Heart right ventricle (tissue), 16 donors: ENCODE measurements at regions not wholly inside any gene's neighbourhood (a gene's known extent, or its start where the extent isn't known, plus 50 kb on each side); places are given as distances from the start of the nearest gene placed in this dataset.

Experiments
- ATAC-seq, 8 donors: fragments of 200-7000 bp; cut with Tn5 transposase; one replicate each; pipeline ENCODE4 v1.9.1; 2020; ENCODE audit warnings: mild to moderate bottlenecking in 8 of 8, moderate library complexity in 8 of 8, moderate number of reproducible peaks in 1 of 8
- DNase-seq, 2 donors: peaks; one replicate each; pipeline ENCODE4 v3.0.0-alpha.2; 2020
- H3K27ac ChIP-seq, 10 donors: fragments of 200-600 bp; sonication (generic) in 2 of 10; one replicate each; pipeline versions ENCODE4 v1.5.0 to v1.8.0; 2020 to 2022; ENCODE audit warnings: mild to moderate bottlenecking in 3 of 10
- H3K27me3 ChIP-seq, 7 donors: fragments of 200-600 bp; one replicate each; pipeline ENCODE4 v1.8.0; 2021 to 2022; ENCODE audit warnings: mild to moderate bottlenecking in 2 of 7
- H3K36me3 ChIP-seq, 9 donors: fragments of 200-600 bp; sonication (generic) in 1 of 9; one replicate each; pipeline versions ENCODE4 v1.5.0 to v1.8.0; 2020 to 2022; ENCODE audit warnings: mild to moderate bottlenecking in 2 of 9
- H3K4me1 ChIP-seq, 9 donors: fragments of 200-600 bp; sonication (generic) in 1 of 9; one replicate each; pipeline versions ENCODE4 v1.5.0 to v1.8.0; 2020 to 2022; ENCODE audit warnings: mild to moderate bottlenecking in 4 of 9
- H3K4me3 ChIP-seq, 10 donors: fragments of 200-600 bp; sonication (generic) in 2 of 10; one replicate each; pipeline versions ENCODE4 v1.5.0 to v1.8.0; 2020 to 2022; ENCODE audit warnings: mild to moderate bottlenecking in 7 of 10, moderate library complexity in 2 of 10
- H3K9me3 ChIP-seq, 11 donors: fragments of 200-600 bp in 10 of 11; sonication (generic) in 2 of 11; one replicate each; pipeline versions ENCODE4 v1.5.0 to v1.8.0; 2013 to 2022; ENCODE audit warnings: mild to moderate bottlenecking in 2 of 11, control low read depth in 1 of 11, moderate library complexity in 1 of 11
- WGBS, 2 donors: extraction: QIAGEN DNeasy Blood & Tissue Kit; methylation state at CpG; one replicate each; pipeline ENCODE4 v1.1.7; 2013; ENCODE audit warnings: inconsistent platforms in 1 of 2; 5-methylcytosine and 5-hydroxymethylcytosine counted together
- intact Hi-C, 10 donors: fragments of 100-400 bp; cut with DNase I; formaldehyde crosslinking; loops; one replicate each; pipeline versions ENCODE4 v1.11.1 to v1.14.2; 2022
- TF ChIP-seq, protein P1 (sequence below), 9 donors: fragments of 200-600 bp; sonication (generic) in 2 of 9; IDR thresholded peaks; one replicate each; pipeline versions ENCODE4 v1.5.0 to v1.8.0; 2021 to 2022; ENCODE audit warnings: antibody characterized with exemption in 9 of 9, mild to moderate bottlenecking in 5 of 9, moderate library complexity in 1 of 9
- donor health status: Arrhythmogenic right ventricular cardiomyopathy.
- donor health status: ischemic (EF 13 %, LVEDD 7.1; RV severe dilation, severe dysfunction).
- donor health status: healthy with polysubstance abuse.
- donor health status: DM: no; HTN: yes; CAD: no.
- donor health status: DM: no; HTN: no; CAD: no.
- donor health status: ischemic (EF 25% LVEDD 6.9; RV normal size, moderate dysfunction).
- donor health status: ischemic (EF 25% LVEDD 5.7; RV mildly dilated, moderate dysfunction).
- donor health status: healthy.
- donor health status: DM: yes; HTN: yes; CAD: no.
- donor health status: Ischemic cardiomyopathy.
- donor health status: ischemic (EF 35%, LVEDD 5.7; RV mildly dilated, moderate dysfunction).
- donor health status: nonischemic (EF 11% LVEDD 7.7; RV severe dilation, severe dysfunction).
- donor health status: DM: yes; HTN: yes; CAD: no.
- donor health status: PGD.
- donor health status: ischemic (EF 29% LVEDD 5.4; RV normal size, mild dysfunction).
- donor health status: nonischemic (EF 23%, LVEDD 6.1; RV moderate dilation, normal function).

DNA sequence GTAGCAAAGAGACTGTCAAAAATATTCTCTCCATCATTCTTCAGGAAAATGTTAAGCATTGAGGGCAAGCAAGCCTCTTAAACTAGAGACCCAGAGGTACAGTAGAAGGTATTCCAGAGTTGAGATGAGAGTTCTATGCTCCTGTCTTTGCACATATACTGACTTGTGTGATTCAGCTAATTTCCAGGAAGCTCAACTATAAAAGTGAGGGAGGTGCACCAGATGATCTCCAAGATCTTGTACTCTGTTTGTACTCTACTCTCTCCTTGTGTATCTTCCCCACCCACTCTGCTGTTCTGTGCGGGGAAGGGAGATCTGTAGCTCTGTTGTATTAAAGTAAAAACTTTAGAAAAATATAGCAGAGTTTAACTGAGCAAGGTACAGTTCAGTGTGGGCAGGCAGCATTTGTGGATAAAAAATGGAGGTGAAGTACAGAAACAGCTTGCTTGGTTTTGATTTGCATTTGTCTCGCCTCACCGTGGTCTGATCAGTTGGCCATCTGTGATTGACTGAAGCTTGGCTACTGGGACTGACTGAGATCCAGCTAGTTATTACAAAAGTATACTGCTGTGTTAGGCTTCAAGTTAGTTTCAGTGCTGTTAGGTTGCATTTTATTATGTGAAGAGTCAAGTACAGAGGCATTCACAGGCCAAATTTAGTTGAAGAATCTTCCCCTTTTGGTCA is 463.1 kb upstream of the GOLIM4 start:
- ATAC-seq (no peak), DNase-seq (no peak)
- no peaks in the 10 kb centered on the region for H3K9me3 ChIP-seq
- TF ChIP-seq, protein P1, sequence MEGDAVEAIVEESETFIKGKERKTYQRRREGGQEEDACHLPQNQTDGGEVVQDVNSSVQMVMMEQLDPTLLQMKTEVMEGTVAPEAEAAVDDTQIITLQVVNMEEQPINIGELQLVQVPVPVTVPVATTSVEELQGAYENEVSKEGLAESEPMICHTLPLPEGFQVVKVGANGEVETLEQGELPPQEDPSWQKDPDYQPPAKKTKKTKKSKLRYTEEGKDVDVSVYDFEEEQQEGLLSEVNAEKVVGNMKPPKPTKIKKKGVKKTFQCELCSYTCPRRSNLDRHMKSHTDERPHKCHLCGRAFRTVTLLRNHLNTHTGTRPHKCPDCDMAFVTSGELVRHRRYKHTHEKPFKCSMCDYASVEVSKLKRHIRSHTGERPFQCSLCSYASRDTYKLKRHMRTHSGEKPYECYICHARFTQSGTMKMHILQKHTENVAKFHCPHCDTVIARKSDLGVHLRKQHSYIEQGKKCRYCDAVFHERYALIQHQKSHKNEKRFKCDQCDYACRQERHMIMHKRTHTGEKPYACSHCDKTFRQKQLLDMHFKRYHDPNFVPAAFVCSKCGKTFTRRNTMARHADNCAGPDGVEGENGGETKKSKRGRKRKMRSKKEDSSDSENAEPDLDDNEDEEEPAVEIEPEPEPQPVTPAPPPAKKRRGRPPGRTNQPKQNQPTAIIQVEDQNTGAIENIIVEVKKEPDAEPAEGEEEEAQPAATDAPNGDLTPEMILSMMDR (IDR thresholded peaks at IDR 0.05), result no peak
- no peaks in the 10 kb centered on the region for H3K27me3 ChIP-seq
- WGBS, 2 donors, result 90 to 94% methylated on average over 3 of the region's 3 CpGs
- no peaks in the 10 kb centered on the region for H3K4me1 ChIP-seq
- H3K36me3 ChIP-seq, result no peaks in the 10 kb centered on the region
- intact Hi-C loops, result no loop called here
- H3K27ac ChIP-seq, result no peak overlapping the region
- no peak overlapping the region for H3K4me3 ChIP-seq

DNA sequence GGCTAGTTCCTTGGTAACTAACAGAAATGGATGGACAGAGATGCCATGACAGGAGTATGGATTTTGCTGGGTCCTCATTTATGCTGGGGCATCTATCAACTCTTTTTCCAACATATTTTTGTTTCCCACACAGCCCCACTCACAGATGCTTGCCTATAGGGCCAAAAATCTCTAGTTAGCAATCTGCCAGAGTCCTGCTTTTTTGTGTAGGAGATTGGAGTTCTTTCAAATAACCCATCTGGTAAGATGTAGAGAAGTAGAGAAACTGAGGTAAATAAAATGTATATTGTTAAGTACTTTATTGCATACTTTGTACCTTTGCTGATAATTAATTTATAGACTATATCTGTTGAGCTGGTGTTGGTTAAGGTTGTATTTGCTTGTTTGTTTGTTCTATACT is 456.5 kb upstream of the GOLIM4 start:
- Histone ChIP-seq H3K27ac (no peak overlapping the region), H3K9me3 (no peaks in the 10 kb centered on the region), H3K4me1 (no peaks in the 10 kb centered on the region), H3K36me3 (no peaks in the 10 kb centered on the region), H3K27me3 (peaks cover 0 to 6% (median 0%) of the 10 kb centered on the region in 7 donors), H3K4me3 (no peak overlapping the region)
- intact Hi-C loops, result no loop called here
- no peak for ATAC-seq
- TF ChIP-seq, protein P1 (IDR thresholded peaks at IDR 0.05), result no peak
- DNase-seq, result no peak

DNA sequence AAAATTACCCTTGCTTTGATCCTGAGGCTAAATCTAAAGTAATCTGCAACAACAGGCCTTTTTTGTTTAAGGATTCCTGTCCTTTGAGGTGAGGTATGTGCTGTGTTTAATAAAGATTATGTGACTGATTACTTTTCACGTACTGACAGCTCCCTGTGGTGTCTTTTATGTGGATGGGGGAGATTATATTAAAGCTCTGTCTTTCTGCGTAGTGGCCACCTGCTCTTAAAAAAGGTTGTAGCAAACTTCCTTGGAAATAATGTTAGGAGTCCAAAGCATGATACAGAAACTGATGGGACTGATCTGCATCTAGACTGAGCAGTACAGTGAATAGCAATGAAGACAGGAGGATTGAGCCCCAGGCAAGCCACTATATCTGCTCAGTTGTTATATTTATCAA is 453.0 kb upstream of the GOLIM4 start:
- intact Hi-C loops, result no loop called here
- TF ChIP-seq, protein P1 (IDR thresholded peaks at IDR 0.05), result no peak
- WGBS, 2 donors, result 69 to 78% methylated on average over 2 of the region's 2 CpGs
- no peak overlapping the region for H3K27ac ChIP-seq
- H3K27me3 ChIP-seq, result peaks cover 0 to 6% (median 0%) of the 10 kb centered on the region in 7 donors
- ATAC-seq (no peak), DNase-seq (no peak)
- H3K9me3 ChIP-seq, result no peaks in the 10 kb centered on the region
- H3K4me1 ChIP-seq, result peaks cover 0 to 4% (median 0%) of the 10 kb centered on the region in 9 donors
- H3K36me3 ChIP-seq, result no peaks in the 10 kb centered on the region
- no peak overlapping the region for H3K4me3 ChIP-seq

DNA sequence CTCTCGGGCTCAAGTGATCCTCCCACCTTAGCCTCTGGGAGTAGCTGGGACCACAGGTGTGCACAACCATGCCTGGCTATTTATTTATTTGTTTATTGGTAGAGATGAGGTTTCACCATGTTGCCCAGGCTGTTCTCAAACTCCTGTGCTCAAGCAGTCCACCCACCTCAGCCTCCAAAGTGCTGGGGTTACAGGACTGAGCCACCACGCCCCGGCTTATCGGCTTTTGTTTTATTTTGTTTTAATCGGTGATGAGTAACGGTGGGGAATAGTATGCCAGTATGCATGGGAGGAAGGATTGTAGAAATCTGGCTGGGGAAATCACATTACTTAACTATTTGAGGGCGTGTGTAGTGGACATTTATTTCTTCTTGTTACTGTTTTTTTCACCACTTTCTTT is 451.0 kb upstream of the GOLIM4 start:
- peaks cover 0 to 4% (median 0%) of the 10 kb centered on the region in 9 donors for H3K4me1 ChIP-seq
- TF ChIP-seq, protein P1 (IDR thresholded peaks at IDR 0.05), result no peak
- peaks cover 0 to 6% (median 0%) of the 10 kb centered on the region in 7 donors for H3K27me3 ChIP-seq
- no peaks in the 10 kb centered on the region for H3K9me3 ChIP-seq
- H3K36me3 ChIP-seq, result no peaks in the 10 kb centered on the region
- no peak overlapping the region for H3K4me3 ChIP-seq
- ATAC-seq (no peak), DNase-seq (no peak)
- no peak overlapping the region for H3K27ac ChIP-seq
- WGBS, 2 donors, result 87 to 90% methylated on average over 7 of the region's 7 CpGs
- intact Hi-C loops, result no loop called here
